CD4-positive, CD25-positive, alpha-beta regulatory T cell (primary cell): ENCODE measurements at regions not wholly inside any gene's neighbourhood (a gene's known extent, or its start where the extent isn't known, plus 50 kb on each side); places are given as distances from the start of the nearest gene placed in this dataset.
"Not testable (repeated sequence)": the region's sequence is repeated elsewhere in the genome, so short reads cannot be mapped to it uniquely, and the experiment has no call there.

Source experiments
- ATAC-seq, 2 donors: fragments of 150-1000 bp; cut with Tn5 transposase; one replicate each; pipeline ENCODE4 v1.10.0; 2021; ENCODE audit warnings: low read depth in 2 of 2, moderate number of reproducible peaks in 2 of 2, moderate library complexity in 1 of 2
- DNase-seq, 3 donors: peaks; one replicate each; pipeline versions ENCODE4 v3.0.0 to v3.0.0-alpha.2; 2012 to 2022; ENCODE audit warnings: mixed read lengths in 1 of 3
- H3K27ac ChIP-seq: one replicate; pipeline ENCODE4 v1.7.0; 2013; ENCODE audit warnings: mild to moderate bottlenecking, low read length; ENCODE audit not compliant: insufficient read depth, poor library complexity, severe bottlenecking
- H3K27me3 ChIP-seq: one replicate; pipeline ENCODE4 v1.7.0; 2013; ENCODE audit warnings: low read length; ENCODE audit not compliant: control insufficient read depth, insufficient read depth
- H3K36me3 ChIP-seq: one replicate; pipeline ENCODE4 v1.7.0; 2013; ENCODE audit warnings: mild to moderate bottlenecking, low read length, moderate library complexity; ENCODE audit not compliant: control insufficient read depth, insufficient read depth
- H3K4me1 ChIP-seq: 2 replicates; pipeline ENCODE4 v1.7.0; 2013; ENCODE audit warnings: mild to moderate bottlenecking, low read length; ENCODE audit not compliant: insufficient read depth, control insufficient read depth, poor library complexity, severe bottlenecking
- H3K4me3 ChIP-seq: one replicate; pipeline ENCODE4 v1.7.0; 2013; ENCODE audit warnings: low read depth, mild to moderate bottlenecking, low read length, moderate library complexity
- H3K9me3 ChIP-seq, 2 experiments: 1 replicate in 1 of 2; 2 replicates in 1 of 2; pipeline ENCODE4 v1.7.0; 2013; ENCODE audit warnings: low read length in 2 of 2, mild to moderate bottlenecking in 1 of 2, moderate library complexity in 1 of 2; ENCODE audit not compliant: control insufficient read depth in 2 of 2
- H3K27ac Mint-ChIP-seq, 3 donors: one replicate each; pipeline ENCODE4 v1.8.0; 2020 to 2022; ENCODE audit warnings: mild to moderate bottlenecking in 3 of 3, mixed read lengths in 3 of 3, moderate library complexity in 2 of 3
- H3K27me3 Mint-ChIP-seq: one replicate; pipeline ENCODE4 v1.8.0; 2022; ENCODE audit warnings: mild to moderate bottlenecking, mixed read lengths
- H3K36me3 Mint-ChIP-seq: one replicate; pipeline ENCODE4 v1.8.0; 2020; ENCODE audit warnings: mixed read lengths
- H3K4me1 Mint-ChIP-seq, 4 donors: one replicate each; pipeline ENCODE4 v1.8.0; 2020 to 2022; ENCODE audit warnings: mixed read lengths in 4 of 4, mild to moderate bottlenecking in 1 of 4
- H3K4me3 Mint-ChIP-seq, 4 donors: one replicate each; pipeline ENCODE4 v1.8.0; 2020 to 2022; ENCODE audit warnings: mild to moderate bottlenecking in 4 of 4, mixed read lengths in 4 of 4, moderate library complexity in 3 of 4
- H3K9me3 Mint-ChIP-seq, 7 donors: one replicate each; pipeline ENCODE4 v1.8.0; 2020 to 2022; ENCODE audit warnings: mixed read lengths in 7 of 7, mild to moderate bottlenecking in 3 of 7, moderate library complexity in 2 of 7

GRCh38 chr11:129543515-129544290 is 168.1 kb downstream of the BARX2 start:
- ATAC-seq: no peak
- H3K4me1 ChIP-seq: no peaks in the 10 kb centered on the region
- H3K27me3 ChIP-seq: no peaks in the 10 kb centered on the region

GRCh38 chr11:129544691-129545090 is 169.0 kb downstream of the BARX2 start:
- Mint-ChIP-seq H3K36me3 (no peaks in the 10 kb centered on the region), H3K9me3 (peaks cover 0 to 17% (median 7%) of the 10 kb centered on the region in 7 donors), H3K4me1 (no peaks in the 10 kb centered on the region), H3K27me3 (no peaks in the 10 kb centered on the region), H3K4me3 (no peak overlapping the region), H3K27ac (peak overlapping the region in 1 of 3 donors; percentile 34)
- Histone ChIP-seq H3K36me3 (no peaks in the 10 kb centered on the region), H3K9me3 (peaks cover 0 to 2% of the 10 kb centered on the region in 2 experiments), H3K27me3 (no peaks in the 10 kb centered on the region), H3K4me3 (no peak overlapping the region), H3K4me1 (no peaks in the 10 kb centered on the region), H3K27ac (no peak overlapping the region)
- no peak for ATAC-seq
- DNase-seq: no peak

More at GRCh38 chr11:129543515-129544290, 168.1 kb downstream of the BARX2 start:
- Mint-ChIP-seq H3K27me3 (no peaks in the 10 kb centered on the region), H3K4me3 (no peak overlapping the region), H3K9me3 (peaks cover 0 to 16% (median 7%) of the 10 kb centered on the region in 7 donors), H3K4me1 (no peaks in the 10 kb centered on the region), H3K36me3 (no peaks in the 10 kb centered on the region), H3K27ac (no peak overlapping the region)
- H3K4me3 ChIP-seq: no peak overlapping the region
- H3K36me3 ChIP-seq: no peaks in the 10 kb centered on the region
- no peak overlapping the region for H3K27ac ChIP-seq
- no peak for DNase-seq
- no peaks in the 10 kb centered on the region for H3K9me3 ChIP-seq

- ATAC-seq: no peak
Measured at GRCh38 chr11:129546266-129546665, 170.6 kb downstream of the BARX2 start.

GRCh38 chr11:129557421-129557820 is 181.8 kb downstream of the BARX2 start:
- ATAC-seq: no peak
- Mint-ChIP-seq H3K36me3 (no peaks in the 10 kb centered on the region), H3K4me3 (no peak overlapping the region), H3K27ac (no peak overlapping the region), H3K9me3 (peaks cover 0 to 19% (median 3%) of the 10 kb centered on the region in 7 donors), H3K27me3 (no peaks in the 10 kb centered on the region), H3K4me1 (no peaks in the 10 kb centered on the region)
- no peak for DNase-seq
- no peaks in the 10 kb centered on the region for H3K27me3 ChIP-seq
- H3K4me1 ChIP-seq: no peaks in the 10 kb centered on the region
- no peaks in the 10 kb centered on the region for H3K9me3 ChIP-seq
- H3K4me3 ChIP-seq: no peak overlapping the region
- no peaks in the 10 kb centered on the region for H3K36me3 ChIP-seq
- H3K27ac ChIP-seq: no peak overlapping the region

More at GRCh38 chr11:129546266-129546665, 170.6 kb downstream of the BARX2 start:
- Histone ChIP-seq H3K36me3 (no peaks in the 10 kb centered on the region), H3K4me1 (no peaks in the 10 kb centered on the region), H3K9me3 (peaks cover 0 to 2% of the 10 kb centered on the region in 2 experiments), H3K27me3 (no peaks in the 10 kb centered on the region), H3K27ac (no peak overlapping the region), H3K4me3 (no peak overlapping the region)
- Mint-ChIP-seq H3K27ac (no peak overlapping the region), H3K4me1 (no peaks in the 10 kb centered on the region), H3K36me3 (no peaks in the 10 kb centered on the region), H3K27me3 (no peaks in the 10 kb centered on the region), H3K9me3 (peaks cover 0 to 17% (median 6%) of the 10 kb centered on the region in 7 donors), H3K4me3 (no peak overlapping the region)
- no peak for DNase-seq

GRCh38 chr11:129569007-129569406 is 193.4 kb downstream of the BARX2 start:
- Mint-ChIP-seq H3K9me3 (peaks cover 2 to 8% (median 6%) of the 10 kb centered on the region in 7 donors), H3K27ac (no peak overlapping the region), H3K27me3 (no peaks in the 10 kb centered on the region), H3K4me1 (no peaks in the 10 kb centered on the region), H3K36me3 (no peaks in the 10 kb centered on the region), H3K4me3 (no peak overlapping the region)
- no peak for DNase-seq
- ATAC-seq: no peak
- H3K27me3 ChIP-seq: no peaks in the 10 kb centered on the region
- H3K27ac ChIP-seq: no peak overlapping the region
- H3K9me3 ChIP-seq: no peaks in the 10 kb centered on the region
- H3K4me1 ChIP-seq: no peaks in the 10 kb centered on the region
- no peak overlapping the region for H3K4me3 ChIP-seq
- H3K36me3 ChIP-seq: no peaks in the 10 kb centered on the region

GRCh38 chr11:129572667-129573066 is 197.0 kb downstream of the BARX2 start:
- not testable (repeated sequence) for H3K36me3 ChIP-seq, H3K4me1 Mint-ChIP-seq, H3K27ac Mint-ChIP-seq, H3K36me3 Mint-ChIP-seq, H3K27me3 ChIP-seq, H3K27me3 Mint-ChIP-seq, H3K4me3 ChIP-seq, DNase-seq, H3K4me3 Mint-ChIP-seq, H3K4me1 ChIP-seq, H3K27ac ChIP-seq, ATAC-seq, H3K9me3 ChIP-seq
- H3K9me3 Mint-ChIP-seq: peaks cover 0 to 26% (median 7%) of the 10 kb centered on the region in 7 donors

DNA sequence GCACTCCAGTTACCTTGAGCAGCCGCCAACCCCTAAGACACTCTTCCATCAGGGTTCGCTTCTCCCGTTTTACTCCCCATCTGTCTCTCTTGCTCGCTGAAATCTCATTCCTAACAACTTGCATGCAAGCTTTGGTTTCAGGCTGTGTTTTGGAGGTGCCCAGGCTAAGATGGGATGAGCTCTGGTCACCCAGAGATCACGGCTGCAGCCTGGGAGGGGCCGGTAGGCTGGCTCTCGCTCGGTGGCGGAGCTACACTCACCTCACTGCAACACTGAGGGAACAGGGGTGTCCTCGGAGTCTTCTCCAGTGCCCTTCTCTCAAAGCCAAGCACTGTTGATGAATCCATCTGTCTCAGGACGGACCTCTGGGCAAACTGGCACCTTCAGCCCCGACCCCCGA is 197.5 kb downstream of the BARX2 start:
- ATAC-seq (no peak), DNase-seq (no peak)
- H3K27me3 Mint-ChIP-seq: no peaks in the 10 kb centered on the region
- peaks cover 0 to 26% (median 7%) of the 10 kb centered on the region in 7 donors for H3K9me3 Mint-ChIP-seq
- no peaks in the 10 kb centered on the region for H3K36me3 Mint-ChIP-seq
- no peaks in the 10 kb centered on the region for H3K27me3 ChIP-seq
- no peaks in the 10 kb centered on the region for H3K36me3 ChIP-seq
- H3K4me3 Mint-ChIP-seq: no peak overlapping the region
- no peak overlapping the region for H3K4me3 ChIP-seq
- H3K4me1 Mint-ChIP-seq: no peaks in the 10 kb centered on the region
- H3K4me1 ChIP-seq: no peaks in the 10 kb centered on the region
- H3K27ac ChIP-seq: no peak overlapping the region
- H3K9me3 ChIP-seq: no peaks in the 10 kb centered on the region
- H3K27ac Mint-ChIP-seq: no peak overlapping the region

- Histone ChIP-seq H3K36me3 (no peaks in the 10 kb centered on the region), H3K27me3 (no peaks in the 10 kb centered on the region), H3K4me3 (no peak overlapping the region), H3K9me3 (no peaks in the 10 kb centered on the region), H3K27ac (no peak overlapping the region), H3K4me1 (no peaks in the 10 kb centered on the region)
- Mint-ChIP-seq H3K4me1 (no peaks in the 10 kb centered on the region), H3K27ac (peak overlapping the region in 1 of 3 donors; percentile 71), H3K4me3 (no peak overlapping the region), H3K27me3 (peaks cover 4% of the 10 kb centered on the region), H3K9me3 (peaks cover 0 to 21% (median 6%) of the 10 kb centered on the region in 7 donors), H3K36me3 (no peaks in the 10 kb centered on the region)
- ATAC-seq: no peak
- no peak for DNase-seq
Measured at GRCh38 chr11:129574431-129574830, 198.8 kb downstream of the BARX2 start.
